H9 (cell line): ENCODE measurements at regions not wholly inside any gene's neighbourhood (a gene's known extent, or its start where the extent isn't known, plus 50 kb on each side); places are given as distances from the start of the nearest gene placed in this dataset.

Source experiments
- DNase-seq: peaks from one replicate; pipeline ENCODE4 v3.0.0-alpha.2; 2017
- H2AFZ ChIP-seq: one replicate; pipeline ENCODE4 v1.6.1; 2013; ENCODE audit warnings: mild to moderate bottlenecking, low read length, control low read depth, moderate library complexity
- H2AK5ac ChIP-seq: 2 replicates; pipeline ENCODE4 v1.6.1; 2013; ENCODE audit warnings: low read length, control low read depth, mixed read lengths; ENCODE audit not compliant: insufficient read length
- H2BK120ac ChIP-seq: one replicate; pipeline ENCODE4 v1.6.1; 2013; ENCODE audit warnings: low read depth, mild to moderate bottlenecking, low read length, control low read depth, inconsistent platforms; ENCODE audit not compliant: poor library complexity, severe bottlenecking
- H2BK12ac ChIP-seq: 2 replicates; pipeline ENCODE4 v1.6.1; 2013; ENCODE audit warnings: low read length, control low read depth, mixed read lengths, low read depth; ENCODE audit not compliant: insufficient read length
- H2BK15ac ChIP-seq: 2 replicates; pipeline ENCODE4 v1.6.1; 2013; ENCODE audit warnings: low read depth, low read length, control low read depth
- H2BK20ac ChIP-seq: one replicate; pipeline ENCODE4 v1.6.1; 2013; ENCODE audit warnings: low read depth, mild to moderate bottlenecking, low read length, control low read depth, inconsistent platforms; ENCODE audit not compliant: poor library complexity, severe bottlenecking
- H2BK5ac ChIP-seq: 2 replicates; pipeline ENCODE4 v1.6.1; 2013; ENCODE audit warnings: low read length, control low read depth, mixed read lengths; ENCODE audit not compliant: insufficient read length
- H3K14ac ChIP-seq: 2 replicates; pipeline ENCODE4 v1.6.1; 2013; ENCODE audit warnings: low read length, control low read depth; ENCODE audit not compliant: insufficient read depth
- H3K18ac ChIP-seq: 2 replicates; pipeline ENCODE4 v1.6.1; 2013; ENCODE audit warnings: low read depth, mild to moderate bottlenecking, mixed read lengths, low read length, control low read depth; ENCODE audit not compliant: insufficient read length
- H3K23ac ChIP-seq: 2 replicates; pipeline ENCODE4 v1.6.1; 2013; ENCODE audit warnings: low read length, control low read depth, mixed read lengths, low read depth; ENCODE audit not compliant: insufficient read length
- H3K23me2 ChIP-seq: 2 replicates; pipeline ENCODE4 v1.6.1; 2013; ENCODE audit warnings: low read depth, mild to moderate bottlenecking, mixed read lengths, low read length, control low read depth; ENCODE audit not compliant: insufficient read length, poor library complexity, severe bottlenecking
- H3K27ac ChIP-seq: 2 replicates; pipeline ENCODE4 v1.5.1; 2013; ENCODE audit warnings: low read length, control low read depth, mixed read lengths, low read depth; ENCODE audit not compliant: insufficient read length
- H3K27me3 ChIP-seq: 2 replicates; pipeline ENCODE4 v1.6.1; 2013; ENCODE audit warnings: low read length, control low read depth, inconsistent platforms; ENCODE audit not compliant: insufficient read depth
- H3K4ac ChIP-seq: 2 replicates; pipeline ENCODE4 v1.6.1; 2013; ENCODE audit warnings: low read depth, mild to moderate bottlenecking, control low read depth, inconsistent platforms, low read length, moderate library complexity
- H3K4me1 ChIP-seq: 2 replicates; pipeline ENCODE4 v1.6.1; 2013; ENCODE audit warnings: low read length, control low read depth, inconsistent platforms; ENCODE audit not compliant: insufficient read depth
- H3K4me2 ChIP-seq: 2 replicates; pipeline ENCODE4 v1.6.1; 2013; ENCODE audit warnings: low read length, control low read depth, mixed read lengths; ENCODE audit not compliant: insufficient read length, insufficient read depth
- H3K56ac ChIP-seq: 2 replicates; pipeline ENCODE4 v1.6.1; 2013; ENCODE audit warnings: low read depth, mild to moderate bottlenecking, mixed read lengths, low read length, control low read depth; ENCODE audit not compliant: insufficient read length
- H3K79me1 ChIP-seq: 2 replicates; pipeline ENCODE4 v1.6.1; 2013; ENCODE audit warnings: low read depth, mild to moderate bottlenecking, moderate library complexity, low read length, control low read depth, inconsistent platforms; ENCODE audit not compliant: insufficient read depth, poor library complexity, severe bottlenecking
- H3K79me2 ChIP-seq: 2 replicates; pipeline ENCODE4 v1.6.1; 2013; ENCODE audit warnings: low read length, control low read depth, inconsistent platforms; ENCODE audit not compliant: insufficient read depth
- H3K9ac ChIP-seq: 2 replicates; pipeline ENCODE4 v1.6.1; 2013; ENCODE audit warnings: low read length, control low read depth, mixed read lengths; ENCODE audit not compliant: insufficient read length; ENCODE audit errors: extremely low read depth
- H3K9me3 ChIP-seq: one replicate; pipeline ENCODE4 v1.6.1; 2013; ENCODE audit warnings: low read depth, low read length, inconsistent platforms; ENCODE audit not compliant: control insufficient read depth
- H3T11ph ChIP-seq: one replicate; pipeline ENCODE4 v1.6.1; 2013; ENCODE audit warnings: mild to moderate bottlenecking, low read length, control low read depth, inconsistent platforms
- H4K20me1 ChIP-seq: one replicate; pipeline ENCODE4 v1.6.1; 2013; ENCODE audit not compliant: control insufficient read depth, insufficient read length, insufficient read depth
- H4K5ac ChIP-seq: 2 replicates; pipeline ENCODE4 v1.6.1; 2013; ENCODE audit warnings: low read depth, mild to moderate bottlenecking, mixed read lengths, low read length, control low read depth; ENCODE audit not compliant: insufficient read length
- H4K8ac ChIP-seq: replicated peaks from 2 replicates; pipeline ENCODE4 v1.6.1; 2013; ENCODE audit warnings: low read length, control low read depth, mixed read lengths, low read depth; ENCODE audit not compliant: insufficient read length
- H4K91ac ChIP-seq: 2 replicates; pipeline ENCODE4 v1.6.1; 2013; ENCODE audit warnings: low read depth, mild to moderate bottlenecking, moderate library complexity, mixed read lengths, low read length, control low read depth; ENCODE audit not compliant: insufficient read length
- H3K27ac Mint-ChIP-seq, 3 experiments: 2 replicates in 2 of 3; 3 replicates in 1 of 3; pipeline ENCODE4 v1.8.0; 2020 to 2021; ENCODE audit warnings: mixed read lengths in 3 of 3, mild to moderate bottlenecking in 1 of 3, moderate library complexity in 1 of 3
- H3K27me3 Mint-ChIP-seq: 2 replicates; pipeline ENCODE4 v1.8.0; 2021; ENCODE audit warnings: low read depth, mild to moderate bottlenecking, moderate library complexity, mixed read lengths
- H3K36me3 Mint-ChIP-seq, 3 experiments: 2 replicates in 2 of 3; 3 replicates in 1 of 3; pipeline ENCODE4 v1.8.0; 2020 to 2021; ENCODE audit warnings: low read depth in 3 of 3, mixed read lengths in 3 of 3; ENCODE audit not compliant: insufficient read depth in 1 of 3
- H3K4me1 Mint-ChIP-seq, 2 experiments: 2 replicates each; pipeline ENCODE4 v1.8.0; 2020; ENCODE audit warnings: mixed read lengths in 2 of 2
- H3K4me3 Mint-ChIP-seq, 2 experiments: 2 replicates in 1 of 2; 3 replicates in 1 of 2; pipeline ENCODE4 v1.8.0; 2020 to 2021; ENCODE audit warnings: mild to moderate bottlenecking in 2 of 2, mixed read lengths in 2 of 2, moderate library complexity in 1 of 2
- H3K9me3 Mint-ChIP-seq, 2 experiments: 2 replicates in 1 of 2; 3 replicates in 1 of 2; pipeline ENCODE4 v1.8.0; 2020; ENCODE audit warnings: mild to moderate bottlenecking in 2 of 2, mixed read lengths in 2 of 2, moderate library complexity in 1 of 2
- CTCF ChIP-seq: fragments of 200-600 bp; sonication (generic); conservative IDR thresholded peaks from 3 replicates; pipeline ENCODE4 v1.8.0; 2021; ENCODE audit warnings: antibody characterized with exemption, mild to moderate bottlenecking
- WGBS: extraction: QIAGEN DNeasy Blood & Tissue Kit; methylation state at CpG from one replicate; pipeline ENCODE4 v1.1.7; 2013; ENCODE audit warnings: missing lambda C conversion rate, low lambda C conversion rate, mixed read lengths; ENCODE audit not compliant: insufficient read length; ENCODE audit errors: extremely low coverage; 5-methylcytosine and 5-hydroxymethylcytosine counted together

- peaks cover 0 to 3% of the 10 kb centered on the region in 2 experiments; a peak in 1 of 5 replicates for H3K9me3 Mint-ChIP-seq
- no peak overlapping the region for H3K4me3 Mint-ChIP-seq
- H3K27ac Mint-ChIP-seq = peak overlapping the region in 1 of 3 experiments; percentile 73; a peak in 2 of 7 replicates
- Histone ChIP-seq H3K56ac (no peak overlapping the region), H3K4me1 (no peaks in the 10 kb centered on the region; the same call in 1 of the 2 replicates), H3K14ac (no peak overlapping the region), H2AFZ (no peak overlapping the region), H3K18ac (no peak overlapping the region), H3T11ph (no peak overlapping the region), H3K79me2 (no peaks in the 10 kb centered on the region), H3K4me2 (no peak overlapping the region), H4K5ac (no peak overlapping the region), H4K20me1 (no peaks in the 10 kb centered on the region), H4K91ac (no peak overlapping the region), H3K79me1 (no peaks in the 10 kb centered on the region), H2BK12ac (no peak overlapping the region), H4K8ac (no peak overlapping the region), H3K9ac (no peak overlapping the region), H3K4ac (no peak overlapping the region), H3K27me3 (no peaks in the 10 kb centered on the region), H2BK5ac (no peak overlapping the region), H2BK15ac (no peak overlapping the region), H3K23me2 (no peaks in the 10 kb centered on the region), H2BK20ac (no peak overlapping the region), H3K9me3 (no peaks in the 10 kb centered on the region), H3K27ac (no peak overlapping the region), H2AK5ac (no peak overlapping the region), H3K23ac (no peak overlapping the region), H2BK120ac (no peak overlapping the region)
- no peaks in the 10 kb centered on the region for H3K36me3 Mint-ChIP-seq
- no peak for TF ChIP-seq CTCF
- DNase-seq = no peak
- peaks cover 5% of the 10 kb centered on the region in 2 experiments for H3K4me1 Mint-ChIP-seq
- WGBS = no CpG with 5 or more reads among the region's 10 CpGs
- H3K27me3 Mint-ChIP-seq = no peaks in the 10 kb centered on the region
These were observed 372.2 kb upstream of the SMIM21 start for GRCh38 chr18:75799449-75800330.
